Neural crest cell (in vitro differentiated cells): ENCODE measurements at regions not wholly inside any gene's neighbourhood (a gene's known extent, or its start where the extent isn't known, plus 50 kb on each side); places are given as distances from the start of the nearest gene placed in this dataset.

Experiments used
- DNase-seq: peaks from one replicate; pipeline ENCODE4 v3.0.0; 2021; ENCODE audit warnings: low read depth, mixed read lengths, low spot score
- H3K27ac Mint-ChIP-seq: one replicate; pipeline ENCODE4 v1.8.0; 2021; ENCODE audit warnings: mild to moderate bottlenecking, mixed read lengths; ENCODE audit not compliant: unreplicated experiment
- H3K27me3 Mint-ChIP-seq: 2 replicates; pipeline ENCODE4 v1.8.0; 2021; ENCODE audit warnings: low read depth, mild to moderate bottlenecking, mixed read lengths
- H3K36me3 Mint-ChIP-seq: 2 replicates; pipeline ENCODE4 v1.8.0; 2021; ENCODE audit warnings: low read depth, mild to moderate bottlenecking, mixed read lengths
- H3K4me1 Mint-ChIP-seq: 2 replicates; pipeline ENCODE4 v1.8.0; 2021; ENCODE audit warnings: mixed read lengths
- H3K4me3 Mint-ChIP-seq: one replicate; pipeline ENCODE4 v1.8.0; 2021; ENCODE audit warnings: mild to moderate bottlenecking, mixed read lengths
- H3K9me3 Mint-ChIP-seq: 2 replicates; pipeline ENCODE4 v1.8.0; 2021; ENCODE audit warnings: mixed read lengths
- TF ChIP-seq, protein P1 (sequence below): fragments of 200-600 bp; sonication (generic); conservative IDR thresholded peaks from 2 replicates; pipeline ENCODE4 v1.5.0; 2021; ENCODE audit warnings: antibody characterized with exemption, mild to moderate bottlenecking

DNA sequence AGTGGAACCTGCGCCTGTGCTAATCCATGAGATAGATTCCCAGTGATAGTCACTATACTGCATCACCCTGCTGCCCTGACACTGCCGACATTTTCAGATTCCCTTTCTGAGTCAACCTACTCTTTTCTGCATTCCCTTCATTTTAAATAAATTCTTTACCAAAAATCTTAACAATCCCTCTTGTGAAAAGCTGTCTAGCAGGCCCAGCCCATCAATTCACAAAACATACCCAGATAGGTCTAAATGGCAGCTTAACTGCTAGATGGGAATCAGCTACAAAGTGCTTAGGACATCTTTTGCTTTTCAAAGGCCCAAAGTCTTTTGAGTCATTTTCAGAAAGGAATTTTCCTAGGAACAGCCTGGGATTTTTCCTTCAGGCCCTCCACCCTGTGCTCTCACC lies 180.1 kb upstream of the PTBP2 start:
- Mint-ChIP-seq H3K9me3 (peaks cover 3% of the 10 kb centered on the region), H3K4me3 (no peak overlapping the region), H3K4me1 (peaks cover 19% of the 10 kb centered on the region), H3K27me3 (no peaks in the 10 kb centered on the region), H3K27ac (no peak overlapping the region), H3K36me3 (no peaks in the 10 kb centered on the region)
- DNase-seq = no peak
- TF ChIP-seq, protein P1, sequence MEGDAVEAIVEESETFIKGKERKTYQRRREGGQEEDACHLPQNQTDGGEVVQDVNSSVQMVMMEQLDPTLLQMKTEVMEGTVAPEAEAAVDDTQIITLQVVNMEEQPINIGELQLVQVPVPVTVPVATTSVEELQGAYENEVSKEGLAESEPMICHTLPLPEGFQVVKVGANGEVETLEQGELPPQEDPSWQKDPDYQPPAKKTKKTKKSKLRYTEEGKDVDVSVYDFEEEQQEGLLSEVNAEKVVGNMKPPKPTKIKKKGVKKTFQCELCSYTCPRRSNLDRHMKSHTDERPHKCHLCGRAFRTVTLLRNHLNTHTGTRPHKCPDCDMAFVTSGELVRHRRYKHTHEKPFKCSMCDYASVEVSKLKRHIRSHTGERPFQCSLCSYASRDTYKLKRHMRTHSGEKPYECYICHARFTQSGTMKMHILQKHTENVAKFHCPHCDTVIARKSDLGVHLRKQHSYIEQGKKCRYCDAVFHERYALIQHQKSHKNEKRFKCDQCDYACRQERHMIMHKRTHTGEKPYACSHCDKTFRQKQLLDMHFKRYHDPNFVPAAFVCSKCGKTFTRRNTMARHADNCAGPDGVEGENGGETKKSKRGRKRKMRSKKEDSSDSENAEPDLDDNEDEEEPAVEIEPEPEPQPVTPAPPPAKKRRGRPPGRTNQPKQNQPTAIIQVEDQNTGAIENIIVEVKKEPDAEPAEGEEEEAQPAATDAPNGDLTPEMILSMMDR = no peak

GRCh38 chr1:96544051-96544830 lies 177.3 kb upstream of the PTBP2 start:
- Mint-ChIP-seq H3K9me3 (peaks cover 3% of the 10 kb centered on the region), H3K27me3 (no peaks in the 10 kb centered on the region), H3K4me1 (peaks cover 6% of the 10 kb centered on the region), H3K36me3 (no peaks in the 10 kb centered on the region), H3K27ac (no peak overlapping the region), H3K4me3 (no peak overlapping the region)
- no peak for DNase-seq
- TF ChIP-seq, protein P1 = no peak

- no peak for DNase-seq
- Mint-ChIP-seq H3K4me3 (no peak overlapping the region), H3K27ac (no peak overlapping the region), H3K36me3 (no peaks in the 10 kb centered on the region), H3K27me3 (no peaks in the 10 kb centered on the region), H3K9me3 (peaks cover 3% of the 10 kb centered on the region), H3K4me1 (no peaks in the 10 kb centered on the region)
- TF ChIP-seq, protein P1 = no peak
These were observed 176.8 kb upstream of the PTBP2 start for GRCh38 chr1:96544831-96545221.

GRCh38 chr1:96545935-96546656 lies 175.5 kb upstream of the PTBP2 start:
- Mint-ChIP-seq H3K4me1 (no peaks in the 10 kb centered on the region), H3K4me3 (no peak overlapping the region), H3K27ac (no peak overlapping the region), H3K27me3 (no peaks in the 10 kb centered on the region), H3K9me3 (peaks cover 3% of the 10 kb centered on the region), H3K36me3 (no peaks in the 10 kb centered on the region)
- TF ChIP-seq, protein P1 = no peak
- no peak for DNase-seq

- no peaks in the 10 kb centered on the region for H3K9me3 Mint-ChIP-seq
- H3K27ac Mint-ChIP-seq = no peak overlapping the region
- H3K36me3 Mint-ChIP-seq = no peaks in the 10 kb centered on the region
- peaks cover 12% of the 10 kb centered on the region for H3K4me1 Mint-ChIP-seq
- no peak overlapping the region for H3K4me3 Mint-ChIP-seq
- TF ChIP-seq, protein P1 = no peak
- DNase-seq = no peak
- no peaks in the 10 kb centered on the region for H3K27me3 Mint-ChIP-seq
These were observed 171.5 kb upstream of the PTBP2 start for GRCh38 chr1:96550061-96550460.
